Vagina (tissue), 2 donors: ENCODE measurements at regions not wholly inside any gene's neighbourhood (a gene's known extent, or its start where the extent isn't known, plus 50 kb on each side); places are given as distances from the start of the nearest gene placed in this dataset.

Experiments
- CTCF ChIP-seq, 3 experiments: fragments of 450-650 bp in 2 of 3; fragments of 200-600 bp in 1 of 3; sonication (generic) in 1 of 3; IDR thresholded peaks; one replicate each; pipeline ENCODE4 v1.5.1; 2017 to 2019; ENCODE audit warnings: antibody characterized with exemption in 3 of 3, mild to moderate bottlenecking in 2 of 3, moderate library complexity in 2 of 3
- POLR2AphosphoS5 ChIP-seq, 2 donors: sonication (generic); formaldehyde crosslinking; IDR thresholded peaks; one replicate each; pipeline ENCODE4 v1.9.0; 2017; ENCODE audit warnings: antibody characterized with exemption in 2 of 2, mild to moderate bottlenecking in 2 of 2, low read depth in 1 of 2; ENCODE audit not compliant: insufficient read depth in 1 of 2

GRCh38 chr6:97925504-97925903, 642.5 kb upstream of the MMS22L start:
- no peak for TF ChIP-seq CTCF (IDR thresholded peaks at IDR 0.05)
- no peak for TF ChIP-seq POLR2AphosphoS5 (IDR thresholded peaks at IDR 0.05; ENCODE audit: insufficient read depth in 1 of 2, low read depth in 1 of 2)
